Neural progenitor cell (in vitro differentiated cells): ENCODE measurements at regions not wholly inside any gene's neighbourhood (a gene's known extent, or its start where the extent isn't known, plus 50 kb on each side); places are given as distances from the start of the nearest gene placed in this dataset.

Source experiments
- EZH2 ChIP-seq: fragments of 200-600 bp; sonication (generic); IDR thresholded peaks from 2 replicates; pipeline ENCODE4 v1.6.1; 2017; ENCODE audit warnings: antibody characterized with exemption, mild to moderate bottlenecking, moderate library complexity
- TF ChIP-seq, protein P1 (sequence below): fragments of 200-600 bp; sonication (generic); IDR thresholded peaks from 2 replicates; pipeline ENCODE4 v1.5.1; 2017; ENCODE audit warnings: antibody characterized with exemption, mild to moderate bottlenecking

DNA sequence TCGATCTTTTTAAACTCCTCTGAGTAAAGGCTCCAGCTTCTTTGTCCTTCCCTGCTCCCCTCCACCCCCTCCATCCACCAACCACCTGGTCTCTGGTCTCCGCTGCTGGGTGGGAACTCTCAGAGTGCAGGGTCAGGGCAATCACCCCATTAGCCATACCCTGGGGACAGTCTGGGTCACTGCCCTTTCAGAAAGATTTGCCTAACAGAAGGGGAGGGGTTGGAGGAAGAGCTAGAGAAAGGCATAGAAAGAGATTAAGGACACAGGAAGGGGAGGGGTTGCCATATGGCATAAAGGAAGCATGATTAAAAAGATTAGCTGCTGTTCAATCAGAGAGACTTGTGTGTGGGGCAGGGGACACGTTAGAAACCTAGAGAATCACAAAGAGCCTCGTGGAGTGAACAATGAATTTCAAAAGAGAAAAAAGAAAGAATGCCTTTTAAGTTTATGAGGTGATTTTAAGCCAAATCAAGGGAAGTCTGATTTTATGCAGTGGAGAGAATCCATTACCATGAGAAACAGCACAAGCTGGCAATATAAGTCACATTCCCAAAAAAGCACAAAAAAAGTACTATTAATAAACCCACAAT lies 115.5 kb upstream of the ACSL4 start:
- TF ChIP-seq, protein P1, sequence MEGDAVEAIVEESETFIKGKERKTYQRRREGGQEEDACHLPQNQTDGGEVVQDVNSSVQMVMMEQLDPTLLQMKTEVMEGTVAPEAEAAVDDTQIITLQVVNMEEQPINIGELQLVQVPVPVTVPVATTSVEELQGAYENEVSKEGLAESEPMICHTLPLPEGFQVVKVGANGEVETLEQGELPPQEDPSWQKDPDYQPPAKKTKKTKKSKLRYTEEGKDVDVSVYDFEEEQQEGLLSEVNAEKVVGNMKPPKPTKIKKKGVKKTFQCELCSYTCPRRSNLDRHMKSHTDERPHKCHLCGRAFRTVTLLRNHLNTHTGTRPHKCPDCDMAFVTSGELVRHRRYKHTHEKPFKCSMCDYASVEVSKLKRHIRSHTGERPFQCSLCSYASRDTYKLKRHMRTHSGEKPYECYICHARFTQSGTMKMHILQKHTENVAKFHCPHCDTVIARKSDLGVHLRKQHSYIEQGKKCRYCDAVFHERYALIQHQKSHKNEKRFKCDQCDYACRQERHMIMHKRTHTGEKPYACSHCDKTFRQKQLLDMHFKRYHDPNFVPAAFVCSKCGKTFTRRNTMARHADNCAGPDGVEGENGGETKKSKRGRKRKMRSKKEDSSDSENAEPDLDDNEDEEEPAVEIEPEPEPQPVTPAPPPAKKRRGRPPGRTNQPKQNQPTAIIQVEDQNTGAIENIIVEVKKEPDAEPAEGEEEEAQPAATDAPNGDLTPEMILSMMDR, result no peak
- no peak for TF ChIP-seq EZH2
